ENCODE measurements at regions not wholly inside any gene's neighbourhood (a gene's known extent, or its start where the extent isn't known, plus 50 kb on each side); places are given as distances from the start of the nearest gene placed in this dataset.

DNA sequence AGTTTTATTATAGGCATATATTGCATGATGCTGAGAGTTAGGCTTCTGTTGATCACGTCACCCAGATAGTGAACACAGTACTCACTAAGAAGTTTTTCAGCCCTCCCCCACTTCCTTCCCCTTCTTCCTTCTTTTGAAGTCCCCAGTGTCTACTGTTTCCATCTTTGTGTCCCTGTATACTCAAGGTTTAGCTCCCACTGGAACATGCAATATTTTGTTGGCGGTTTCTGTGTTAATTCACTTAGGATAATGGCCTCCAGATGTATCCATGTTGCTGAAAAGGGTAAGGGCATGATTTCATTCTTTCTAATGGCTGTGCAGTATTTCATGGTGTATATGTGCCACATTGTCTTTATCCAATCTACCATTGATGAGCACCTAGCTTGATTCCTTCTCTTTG, 764.3 kb downstream of the MTRR start:
- TF ChIP-seq FOXK2 (IDR thresholded peaks at IDR 0.05) (no peak), TCF12 (IDR thresholded peaks at IDR 0.05) (no peak), TCF12 (CRISPR knock-in tag; IDR thresholded peaks at IDR 0.05) (no peak), HMGXB4 (CRISPR knock-in tag; IDR thresholded peaks at IDR 0.05; ENCODE audit: borderline replicate concordance in 1 of 2, low read depth in 1 of 2) (no peak), U2AF2 (IDR thresholded peaks at IDR 0.05; ENCODE audit: low read depth, low read length) (no peak), ZNF878 (CRISPR knock-in tag; IDR thresholded peaks at IDR 0.05) (no peak)
- TF ChIP-seq, protein P1, sequence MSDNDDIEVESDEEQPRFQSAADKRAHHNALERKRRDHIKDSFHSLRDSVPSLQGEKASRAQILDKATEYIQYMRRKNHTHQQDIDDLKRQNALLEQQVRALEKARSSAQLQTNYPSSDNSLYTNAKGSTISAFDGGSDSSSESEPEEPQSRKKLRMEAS (IDR thresholded peaks at IDR 0.05), result no peak
- TF ChIP-seq, protein P2, sequence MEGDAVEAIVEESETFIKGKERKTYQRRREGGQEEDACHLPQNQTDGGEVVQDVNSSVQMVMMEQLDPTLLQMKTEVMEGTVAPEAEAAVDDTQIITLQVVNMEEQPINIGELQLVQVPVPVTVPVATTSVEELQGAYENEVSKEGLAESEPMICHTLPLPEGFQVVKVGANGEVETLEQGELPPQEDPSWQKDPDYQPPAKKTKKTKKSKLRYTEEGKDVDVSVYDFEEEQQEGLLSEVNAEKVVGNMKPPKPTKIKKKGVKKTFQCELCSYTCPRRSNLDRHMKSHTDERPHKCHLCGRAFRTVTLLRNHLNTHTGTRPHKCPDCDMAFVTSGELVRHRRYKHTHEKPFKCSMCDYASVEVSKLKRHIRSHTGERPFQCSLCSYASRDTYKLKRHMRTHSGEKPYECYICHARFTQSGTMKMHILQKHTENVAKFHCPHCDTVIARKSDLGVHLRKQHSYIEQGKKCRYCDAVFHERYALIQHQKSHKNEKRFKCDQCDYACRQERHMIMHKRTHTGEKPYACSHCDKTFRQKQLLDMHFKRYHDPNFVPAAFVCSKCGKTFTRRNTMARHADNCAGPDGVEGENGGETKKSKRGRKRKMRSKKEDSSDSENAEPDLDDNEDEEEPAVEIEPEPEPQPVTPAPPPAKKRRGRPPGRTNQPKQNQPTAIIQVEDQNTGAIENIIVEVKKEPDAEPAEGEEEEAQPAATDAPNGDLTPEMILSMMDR (CRISPR knock-in tag; IDR thresholded peaks at IDR 0.05), result no peak
